Peyer's patch (tissue), 4 donors: ENCODE measurements at regions not wholly inside any gene's neighbourhood (a gene's known extent, or its start where the extent isn't known, plus 50 kb on each side); places are given as distances from the start of the nearest gene placed in this dataset.

Source experiments
- DNase-seq, 3 donors: peaks; one replicate each; pipeline ENCODE4 v3.0.0-alpha.2; 2017 to 2019
- H3K27ac ChIP-seq, 4 donors: fragments of 200-600 bp; sonication (generic); one replicate each; pipeline ENCODE4 v1.5.1; 2016 to 2019
- H3K27me3 ChIP-seq, 2 donors: fragments of 200-600 bp; sonication (generic); one replicate each; pipeline ENCODE4 v1.5.1; 2019
- H3K36me3 ChIP-seq, 3 donors: fragments of 200-600 bp; sonication (generic); one replicate each; pipeline ENCODE4 v1.5.1; 2016 to 2019
- H3K4me1 ChIP-seq, 4 donors: fragments of 200-600 bp; sonication (generic); one replicate each; pipeline ENCODE4 v1.5.1; 2016 to 2019
- H3K4me3 ChIP-seq, 4 donors: fragments of 200-600 bp; sonication (generic); 1 replicate in 3 of 4; 2 replicates in 1 of 4; pipeline ENCODE4 v1.5.1; 2016 to 2019; ENCODE audit warnings: mild to moderate bottlenecking in 1 of 4
- H3K9me3 ChIP-seq, 4 donors: fragments of 200-600 bp; sonication (generic); one replicate each; pipeline ENCODE4 v1.5.1; 2016 to 2019; ENCODE audit warnings: mild to moderate bottlenecking in 1 of 4
- CTCF ChIP-seq, 6 experiments: fragments of 450-650 bp in 4 of 6; fragments of 200-600 bp in 2 of 6; sonication (generic) in 1 of 6; IDR thresholded peaks; one replicate each; pipeline ENCODE4 v1.5.1; 2017 to 2019; ENCODE audit warnings: antibody characterized with exemption in 6 of 6, mild to moderate bottlenecking in 3 of 6, moderate library complexity in 1 of 6
- POLR2A ChIP-seq, 2 donors: fragments of 450-650 bp; IDR thresholded peaks; one replicate each; pipeline ENCODE4 v1.5.1; 2017; ENCODE audit warnings: antibody characterized with exemption in 2 of 2, mild to moderate bottlenecking in 2 of 2, moderate library complexity in 2 of 2

GRCh38 chr2:207320381-207321159 is 154.8 kb upstream of the KLF7 start:
- Histone ChIP-seq H3K4me3 (no peak overlapping the region), H3K9me3 (no peaks in the 10 kb centered on the region), H3K27me3 (no peaks in the 10 kb centered on the region), H3K36me3 (no peaks in the 10 kb centered on the region), H3K4me1 (no peaks in the 10 kb centered on the region), H3K27ac (no peak overlapping the region)
- DNase-seq = no peak
- TF ChIP-seq CTCF (IDR thresholded peaks at IDR 0.05) (no peak), POLR2A (IDR thresholded peaks at IDR 0.05) (no peak)

- Histone ChIP-seq H3K27me3 (no peaks in the 10 kb centered on the region), H3K27ac (no peak overlapping the region), H3K4me3 (no peak overlapping the region), H3K4me1 (no peaks in the 10 kb centered on the region), H3K9me3 (no peaks in the 10 kb centered on the region), H3K36me3 (no peaks in the 10 kb centered on the region)
- DNase-seq = no peak
- TF ChIP-seq CTCF (IDR thresholded peaks at IDR 0.05) = no peak
- no peak for TF ChIP-seq POLR2A (IDR thresholded peaks at IDR 0.05)
Observed at GRCh38 chr2:207321514-207321913, 155.8 kb upstream of the KLF7 start.

- no peak for TF ChIP-seq POLR2A (IDR thresholded peaks at IDR 0.05)
- TF ChIP-seq CTCF (IDR thresholded peaks at IDR 0.05) = no peak
- Histone ChIP-seq H3K4me3 (no peak overlapping the region), H3K4me1 (no peaks in the 10 kb centered on the region), H3K27ac (no peak overlapping the region), H3K36me3 (no peaks in the 10 kb centered on the region), H3K9me3 (no peaks in the 10 kb centered on the region), H3K27me3 (no peaks in the 10 kb centered on the region)
- DNase-seq = no peak
Observed at GRCh38 chr2:207324001-207324400, 158.3 kb upstream of the KLF7 start.

- Histone ChIP-seq H3K27ac (no peak overlapping the region), H3K9me3 (no peaks in the 10 kb centered on the region), H3K4me3 (no peak overlapping the region), H3K27me3 (no peaks in the 10 kb centered on the region), H3K36me3 (no peaks in the 10 kb centered on the region), H3K4me1 (no peaks in the 10 kb centered on the region)
- DNase-seq = no peak
- no peak for TF ChIP-seq POLR2A (IDR thresholded peaks at IDR 0.05)
- TF ChIP-seq CTCF (IDR thresholded peaks at IDR 0.05) = no peak
Observed at GRCh38 chr2:207327513-207327912, 161.8 kb upstream of the KLF7 start.

GRCh38 chr2:207328944-207329386 is 163.2 kb upstream of the KLF7 start:
- Histone ChIP-seq H3K4me1 (no peaks in the 10 kb centered on the region), H3K36me3 (no peaks in the 10 kb centered on the region), H3K4me3 (no peak overlapping the region), H3K27me3 (no peaks in the 10 kb centered on the region), H3K27ac (no peak overlapping the region), H3K9me3 (no peaks in the 10 kb centered on the region)
- no peak for DNase-seq
- TF ChIP-seq CTCF (IDR thresholded peaks at IDR 0.05) = no peak
- TF ChIP-seq POLR2A (IDR thresholded peaks at IDR 0.05) = no peak
